Ovary (tissue), 7 donors: ENCODE measurements at regions not wholly inside any gene's neighbourhood (a gene's known extent, or its start where the extent isn't known, plus 50 kb on each side); places are given as distances from the start of the nearest gene placed in this dataset.

ENCODE experiments used
- DNase-seq, 5 donors: peaks; one replicate each; pipeline ENCODE4 v3.0.0-alpha.2; 2019 to 2020
- H3K27ac ChIP-seq, 2 donors: fragments of 200-600 bp; one replicate each; pipeline versions ENCODE4 v1.5.1 to v1.8.0; 2019 to 2022
- H3K27me3 ChIP-seq: fragments of 200-600 bp; one replicate; pipeline ENCODE4 v1.8.0; 2022
- H3K36me3 ChIP-seq: fragments of 200-600 bp; sonication (generic); one replicate; pipeline ENCODE4 v1.5.1; 2019
- H3K4me1 ChIP-seq: one replicate; pipeline ENCODE4 v1.8.1; 2013; ENCODE audit warnings: mild to moderate bottlenecking, moderate library complexity; ENCODE audit not compliant: insufficient read depth
- H3K4me3 ChIP-seq: fragments of 200-600 bp; sonication (generic); one replicate; pipeline ENCODE4 v1.5.1; 2017
- H3K9me3 ChIP-seq, 2 donors: fragments of 200-600 bp in 1 of 2; sonication (generic) in 1 of 2; one replicate each; pipeline versions ENCODE4 v1.5.1 to v1.8.1; 2013 to 2019; ENCODE audit warnings: mild to moderate bottlenecking in 1 of 2, moderate library complexity in 1 of 2
- EP300 ChIP-seq: sonication (generic); formaldehyde crosslinking; IDR thresholded peaks from one replicate; pipeline ENCODE4 v1.6.1; 2017; ENCODE audit warnings: antibody characterized with exemption
- POLR2A ChIP-seq: fragments of 450-650 bp; IDR thresholded peaks from one replicate; pipeline ENCODE4 v1.6.1; 2017; ENCODE audit warnings: antibody characterized with exemption, mild to moderate bottlenecking, moderate library complexity
- WGBS, 3 donors: extraction: QIAGEN DNeasy Blood & Tissue Kit in 1 of 3; methylation state at CpG; one replicate each; pipeline versions ENCODE4 v1.1.5 to v1.1.7; 2013 to 2017; 5-methylcytosine and 5-hydroxymethylcytosine counted together
- intact Hi-C, 4 donors: fragments of 100-400 bp; cut with DNase I; formaldehyde crosslinking; loops; one replicate each; pipeline versions ENCODE4 v1.11.0 to v1.15.1; 2022 to 2023
- TF ChIP-seq, protein P1 (sequence below), 3 donors: fragments of 450-650 bp in 2 of 3; fragments of 200-600 bp in 1 of 3; IDR thresholded peaks; one replicate each; pipeline versions ENCODE4 v1.5.1 to v1.8.0; 2016 to 2022; ENCODE audit warnings: antibody characterized with exemption in 3 of 3, mild to moderate bottlenecking in 1 of 3
- donor health status: DM: no; HTN: no; CAD: no; lungs with moderate emphysema.
- donor health status: DM: no; HTN: no; CAD: no.
- donor health status: Bipolar disorder and iron deficiency.
- donor health status: DM: no; HTN: no; CAD: no.
- donor health status: DM: yes; HTN: yes; CAD: no.

GRCh38 chrX:4668802-4669536 lies 955.5 kb upstream of the PRKX start:
- Histone ChIP-seq H3K36me3 (no peaks in the 10 kb centered on the region), H3K27me3 (no peaks in the 10 kb centered on the region), H3K9me3 (no peaks in the 10 kb centered on the region), H3K27ac (no peak overlapping the region), H3K4me3 (no peak overlapping the region), H3K4me1 (no peaks in the 10 kb centered on the region)
- intact Hi-C loops = no loop called here
- 59 to 76% (median 66%) methylated on average over 7 of the region's 7 CpGs for WGBS, 3 donors
- TF ChIP-seq EP300 (no peak), POLR2A (no peak)
- TF ChIP-seq, protein P1, sequence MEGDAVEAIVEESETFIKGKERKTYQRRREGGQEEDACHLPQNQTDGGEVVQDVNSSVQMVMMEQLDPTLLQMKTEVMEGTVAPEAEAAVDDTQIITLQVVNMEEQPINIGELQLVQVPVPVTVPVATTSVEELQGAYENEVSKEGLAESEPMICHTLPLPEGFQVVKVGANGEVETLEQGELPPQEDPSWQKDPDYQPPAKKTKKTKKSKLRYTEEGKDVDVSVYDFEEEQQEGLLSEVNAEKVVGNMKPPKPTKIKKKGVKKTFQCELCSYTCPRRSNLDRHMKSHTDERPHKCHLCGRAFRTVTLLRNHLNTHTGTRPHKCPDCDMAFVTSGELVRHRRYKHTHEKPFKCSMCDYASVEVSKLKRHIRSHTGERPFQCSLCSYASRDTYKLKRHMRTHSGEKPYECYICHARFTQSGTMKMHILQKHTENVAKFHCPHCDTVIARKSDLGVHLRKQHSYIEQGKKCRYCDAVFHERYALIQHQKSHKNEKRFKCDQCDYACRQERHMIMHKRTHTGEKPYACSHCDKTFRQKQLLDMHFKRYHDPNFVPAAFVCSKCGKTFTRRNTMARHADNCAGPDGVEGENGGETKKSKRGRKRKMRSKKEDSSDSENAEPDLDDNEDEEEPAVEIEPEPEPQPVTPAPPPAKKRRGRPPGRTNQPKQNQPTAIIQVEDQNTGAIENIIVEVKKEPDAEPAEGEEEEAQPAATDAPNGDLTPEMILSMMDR (IDR thresholded peaks at IDR 0.05) = no peak
- no peak for DNase-seq

DNA sequence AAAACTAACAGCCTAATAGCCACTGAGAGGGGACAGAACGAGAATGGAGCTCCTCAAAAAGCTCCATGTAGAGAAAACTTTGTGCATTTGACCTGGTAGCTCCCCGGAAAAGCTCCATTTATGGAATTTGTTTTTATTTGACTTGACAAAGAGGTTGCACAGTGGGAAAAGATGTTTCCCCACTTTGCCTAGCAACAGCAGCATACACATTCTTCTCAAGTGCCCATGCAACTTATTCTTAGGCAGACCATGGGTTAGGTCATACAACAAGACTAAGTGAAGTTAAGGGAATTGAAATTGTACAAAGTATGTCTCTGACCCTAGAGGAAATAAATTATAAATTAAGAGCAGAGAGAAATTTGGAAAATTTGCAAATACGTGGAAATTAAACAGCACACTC lies 949.6 kb upstream of the PRKX start:
- Histone ChIP-seq H3K4me1 (no peaks in the 10 kb centered on the region), H3K27me3 (no peaks in the 10 kb centered on the region), H3K4me3 (no peak overlapping the region), H3K36me3 (no peaks in the 10 kb centered on the region), H3K27ac (no peak overlapping the region), H3K9me3 (no peaks in the 10 kb centered on the region)
- TF ChIP-seq, protein P1 (IDR thresholded peaks at IDR 0.05) = no peak
- TF ChIP-seq EP300 (no peak), POLR2A (no peak)
- WGBS, 3 donors = 74 to 81% (median 80%) methylated on average over 3 of the region's 3 CpGs
- DNase-seq = no peak
- intact Hi-C loops = no loop called here

DNA sequence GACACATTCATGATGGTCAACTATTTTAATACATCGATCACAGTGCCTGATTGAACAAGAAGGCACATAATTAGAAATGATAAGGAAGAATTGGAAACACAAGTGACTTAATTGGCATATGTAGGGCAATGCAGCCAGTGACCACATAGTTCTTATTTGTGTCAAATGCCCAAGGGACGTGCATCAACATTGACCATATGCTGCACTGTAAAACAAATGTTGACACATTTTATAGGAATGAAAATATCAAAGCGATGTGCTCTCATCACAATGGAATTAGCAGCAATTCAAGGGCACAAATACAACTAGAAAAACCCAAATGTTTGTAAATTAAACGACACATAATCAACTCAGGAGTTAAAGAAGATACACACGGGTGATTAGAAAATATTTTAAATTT lies 948.3 kb upstream of the PRKX start:
- TF ChIP-seq EP300 = no peak
- TF ChIP-seq, protein P1 (IDR thresholded peaks at IDR 0.05) = no peak
- TF ChIP-seq POLR2A = no peak
- Histone ChIP-seq H3K27ac (no peak overlapping the region), H3K4me3 (no peak overlapping the region), H3K36me3 (no peaks in the 10 kb centered on the region), H3K27me3 (no peaks in the 10 kb centered on the region), H3K4me1 (no peaks in the 10 kb centered on the region), H3K9me3 (no peaks in the 10 kb centered on the region)
- WGBS, 3 donors = 65 to 82% (median 71%) methylated on average over 5 of the region's 5 CpGs
- intact Hi-C loops = no loop called here
- no peak for DNase-seq

DNA sequence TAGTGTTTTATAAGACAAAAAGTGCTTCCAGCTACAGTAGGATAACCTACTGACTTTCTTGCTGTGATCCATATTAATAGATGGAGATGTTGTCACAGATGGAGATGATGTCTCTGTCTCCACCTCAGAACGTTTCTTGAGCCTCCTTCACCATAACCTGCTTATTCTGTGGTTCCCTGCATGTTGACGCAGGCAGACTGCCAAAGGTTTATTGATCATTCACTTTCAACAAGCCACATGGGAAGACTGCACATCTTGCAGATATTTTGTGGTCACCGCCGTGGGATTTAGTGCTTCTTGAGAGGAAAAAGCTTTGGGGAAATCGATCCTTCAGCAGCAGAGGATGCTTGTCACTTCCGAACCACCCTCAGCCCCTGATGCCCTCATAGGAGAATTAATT lies 943.0 kb upstream of the PRKX start:
- 74 to 80% (median 74%) methylated on average over 6 of the region's 6 CpGs for WGBS, 3 donors
- no peak for DNase-seq
- no peaks in the 10 kb centered on the region for H3K27me3 ChIP-seq
- TF ChIP-seq, protein P1 (IDR thresholded peaks at IDR 0.05) = no peak
- TF ChIP-seq EP300 (no peak), POLR2A (no peak)
- H3K4me3 ChIP-seq = no peak overlapping the region
- intact Hi-C loops = no loop called here
- H3K4me1 ChIP-seq = no peaks in the 10 kb centered on the region
- H3K27ac ChIP-seq = no peak overlapping the region
- no peaks in the 10 kb centered on the region for H3K36me3 ChIP-seq
- H3K9me3 ChIP-seq = no peaks in the 10 kb centered on the region
